ENCODE measurements at regions not wholly inside any gene's neighbourhood (a gene's known extent, or its start where the extent isn't known, plus 50 kb on each side); places are given as distances from the start of the nearest gene placed in this dataset.

- TF ChIP-seq POLR2A (IDR thresholded peaks at IDR 0.05) (no peak), CTCF (IDR thresholded peaks at IDR 0.05 in 4 of 5, conservative IDR thresholded peaks at IDR 0.05 in 1 of 5) (no peak)
Observed at GRCh38 chr5:155097995-155098394, 84.4 kb downstream of the KIF4B start.

Measured in gastrocnemius medialis (tissue), 4 donors.